PC-3 (cell line): ENCODE measurements at regions not wholly inside any gene's neighbourhood (a gene's known extent, or its start where the extent isn't known, plus 50 kb on each side); places are given as distances from the start of the nearest gene placed in this dataset.

ENCODE experiments used
- EZH2 ChIP-seq: fragments of 300-600 bp; sonication (generic); IDR thresholded peaks from one replicate; pipeline ENCODE4 v1.6.1; 2017; ENCODE audit warnings: antibody characterized with exemption, mild to moderate bottlenecking, low read length; ENCODE audit not compliant: unreplicated experiment
- TF ChIP-seq, protein P1 (sequence below): fragments of 300-600 bp; sonication (generic); conservative IDR thresholded peaks from 2 replicates; pipeline ENCODE4 v1.5.1; 2017; ENCODE audit warnings: antibody characterized with exemption, low read depth, mild to moderate bottlenecking, low read length

DNA sequence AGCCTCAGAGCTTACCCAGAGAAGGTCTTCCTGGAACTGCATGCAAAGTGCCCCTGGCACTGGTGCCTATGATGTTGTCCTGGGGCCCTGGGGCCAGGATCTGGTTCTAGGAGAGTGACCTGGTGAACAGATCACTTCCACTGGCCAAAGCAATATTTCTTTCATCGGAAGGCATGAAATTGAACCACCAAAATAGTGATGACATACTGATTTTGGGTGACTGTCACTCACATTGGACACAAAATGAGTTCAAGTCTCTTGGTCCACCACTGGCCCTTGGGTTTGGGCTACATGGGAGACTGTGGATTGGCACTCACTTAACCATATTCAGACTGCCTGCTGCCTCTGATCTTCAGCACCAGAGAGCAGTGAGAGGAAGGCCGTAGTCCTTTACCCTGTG, 549.3 kb upstream of the PPP2R3A start:
- no peak for TF ChIP-seq EZH2
- TF ChIP-seq, protein P1, sequence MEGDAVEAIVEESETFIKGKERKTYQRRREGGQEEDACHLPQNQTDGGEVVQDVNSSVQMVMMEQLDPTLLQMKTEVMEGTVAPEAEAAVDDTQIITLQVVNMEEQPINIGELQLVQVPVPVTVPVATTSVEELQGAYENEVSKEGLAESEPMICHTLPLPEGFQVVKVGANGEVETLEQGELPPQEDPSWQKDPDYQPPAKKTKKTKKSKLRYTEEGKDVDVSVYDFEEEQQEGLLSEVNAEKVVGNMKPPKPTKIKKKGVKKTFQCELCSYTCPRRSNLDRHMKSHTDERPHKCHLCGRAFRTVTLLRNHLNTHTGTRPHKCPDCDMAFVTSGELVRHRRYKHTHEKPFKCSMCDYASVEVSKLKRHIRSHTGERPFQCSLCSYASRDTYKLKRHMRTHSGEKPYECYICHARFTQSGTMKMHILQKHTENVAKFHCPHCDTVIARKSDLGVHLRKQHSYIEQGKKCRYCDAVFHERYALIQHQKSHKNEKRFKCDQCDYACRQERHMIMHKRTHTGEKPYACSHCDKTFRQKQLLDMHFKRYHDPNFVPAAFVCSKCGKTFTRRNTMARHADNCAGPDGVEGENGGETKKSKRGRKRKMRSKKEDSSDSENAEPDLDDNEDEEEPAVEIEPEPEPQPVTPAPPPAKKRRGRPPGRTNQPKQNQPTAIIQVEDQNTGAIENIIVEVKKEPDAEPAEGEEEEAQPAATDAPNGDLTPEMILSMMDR = no peak
